ENCODE measurements at regions not wholly inside any gene's neighbourhood (a gene's known extent, or its start where the extent isn't known, plus 50 kb on each side); places are given as distances from the start of the nearest gene placed in this dataset.
"Not testable (repeated sequence)": the region's sequence is repeated elsewhere in the genome, so short reads cannot be mapped to it uniquely, and the experiment has no call there.

DNA sequence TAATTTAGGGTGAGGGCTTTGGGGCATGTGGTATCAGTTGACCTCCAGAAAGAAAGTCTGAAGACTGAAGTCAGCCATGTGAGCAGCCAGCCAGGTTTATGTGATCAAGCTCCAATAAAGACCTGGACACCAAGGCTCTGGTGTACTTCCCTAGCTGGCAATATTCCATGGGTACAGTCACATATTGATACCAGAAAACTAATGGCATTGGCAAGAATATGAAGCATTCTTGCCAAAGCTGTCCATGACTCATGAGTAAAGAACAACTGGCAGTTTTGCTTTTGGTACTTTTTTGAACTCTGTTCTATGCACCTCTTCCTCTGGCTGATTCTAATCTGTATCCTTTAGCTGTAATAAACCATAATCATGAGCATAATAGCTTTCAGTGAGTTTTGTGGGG, 415.3 kb upstream of the CAMK1G start:
- POLR2A ChIA-PET = no interaction called here

GRCh38 chr1:209171151-209171550, 412.4 kb upstream of the CAMK1G start:
- BruUV-seq (replicated peaks) = no TSS peak
- H3K9me3 ChIP-seq = no peaks in the 10 kb centered on the region
- Mint-ChIP-seq H3K4me3 (ENCODE audit: unreplicated experiment) (no peak overlapping the region), H3K27me3 (ENCODE audit: insufficient read depth, unreplicated experiment) (peaks cover 3% of the 10 kb centered on the region), H3K9me3 (ENCODE audit: unreplicated experiment) (peaks cover 11% of the 10 kb centered on the region), H3K27ac (ENCODE audit: unreplicated experiment) (no peak overlapping the region), H3K4me1 (ENCODE audit: low read depth, unreplicated experiment) (no peaks in the 10 kb centered on the region), H3K36me3 (ENCODE audit: insufficient read depth, unreplicated experiment) (peaks cover 5% of the 10 kb centered on the region)
- no peaks in the 10 kb centered on the region for H3K36me3 ChIP-seq (ENCODE audit: control insufficient read depth, insufficient read depth, low read length)
- ChIA-PET POLR2A (no interaction called here), CTCF (no interaction called here)
- TF ChIP-seq, protein P1, sequence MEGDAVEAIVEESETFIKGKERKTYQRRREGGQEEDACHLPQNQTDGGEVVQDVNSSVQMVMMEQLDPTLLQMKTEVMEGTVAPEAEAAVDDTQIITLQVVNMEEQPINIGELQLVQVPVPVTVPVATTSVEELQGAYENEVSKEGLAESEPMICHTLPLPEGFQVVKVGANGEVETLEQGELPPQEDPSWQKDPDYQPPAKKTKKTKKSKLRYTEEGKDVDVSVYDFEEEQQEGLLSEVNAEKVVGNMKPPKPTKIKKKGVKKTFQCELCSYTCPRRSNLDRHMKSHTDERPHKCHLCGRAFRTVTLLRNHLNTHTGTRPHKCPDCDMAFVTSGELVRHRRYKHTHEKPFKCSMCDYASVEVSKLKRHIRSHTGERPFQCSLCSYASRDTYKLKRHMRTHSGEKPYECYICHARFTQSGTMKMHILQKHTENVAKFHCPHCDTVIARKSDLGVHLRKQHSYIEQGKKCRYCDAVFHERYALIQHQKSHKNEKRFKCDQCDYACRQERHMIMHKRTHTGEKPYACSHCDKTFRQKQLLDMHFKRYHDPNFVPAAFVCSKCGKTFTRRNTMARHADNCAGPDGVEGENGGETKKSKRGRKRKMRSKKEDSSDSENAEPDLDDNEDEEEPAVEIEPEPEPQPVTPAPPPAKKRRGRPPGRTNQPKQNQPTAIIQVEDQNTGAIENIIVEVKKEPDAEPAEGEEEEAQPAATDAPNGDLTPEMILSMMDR (IDR thresholded peaks at IDR 0.05; ENCODE audit: insufficient read depth in 1 of 2, low read depth in 1 of 2, low read length in 1 of 2, severe bottlenecking in 1 of 2, unreplicated experiment in 1 of 2) = no peak
- no peaks in the 10 kb centered on the region for H3K27me3 ChIP-seq (replicated peaks; ENCODE audit: control insufficient read depth, insufficient read depth, low read length)
- H3K4me1 ChIP-seq = no peaks in the 10 kb centered on the region
- H3K4me3 ChIP-seq (ENCODE audit: low read depth, low read length) = no peak overlapping the region
- DNase-seq = no peak
- intact Hi-C loops (cut with micrococcal nuclease; ENCODE audit: unreplicated experiment) = no loop called here

More for the DNA sequence above, 415.3 kb upstream of the CAMK1G start:
- TF ChIP-seq, protein P1 (IDR thresholded peaks at IDR 0.05; ENCODE audit: insufficient read depth in 1 of 2, low read depth in 1 of 2, low read length in 1 of 2, severe bottlenecking in 1 of 2, unreplicated experiment in 1 of 2) = no peak
- Histone ChIP-seq H3K36me3 (ENCODE audit: control insufficient read depth, insufficient read depth, low read length) (no peaks in the 10 kb centered on the region), H3K9me3 (no peaks in the 10 kb centered on the region), H3K4me1 (no peaks in the 10 kb centered on the region), H3K27me3 (replicated peaks; ENCODE audit: control insufficient read depth, insufficient read depth, low read length) (no peaks in the 10 kb centered on the region), H3K4me3 (ENCODE audit: low read depth, low read length) (no peak overlapping the region)
- H3K4me3 Mint-ChIP-seq (ENCODE audit: unreplicated experiment) = no peak overlapping the region
- H3K9me3 Mint-ChIP-seq (ENCODE audit: unreplicated experiment) = peaks cover 22% of the 10 kb centered on the region
- no peak overlapping the region for H3K27ac Mint-ChIP-seq (ENCODE audit: unreplicated experiment)
- H3K27me3 Mint-ChIP-seq (ENCODE audit: insufficient read depth, unreplicated experiment) = no peaks in the 10 kb centered on the region
- H3K4me1 Mint-ChIP-seq (ENCODE audit: low read depth, unreplicated experiment) = no peaks in the 10 kb centered on the region
- CTCF ChIA-PET = no interaction called here
- no TSS peak for BruUV-seq (replicated peaks)
- H3K36me3 Mint-ChIP-seq (ENCODE audit: insufficient read depth, unreplicated experiment) = peaks cover 5% of the 10 kb centered on the region
- intact Hi-C loops (cut with micrococcal nuclease; ENCODE audit: unreplicated experiment) = no loop called here
- DNase-seq = no peak

DNA sequence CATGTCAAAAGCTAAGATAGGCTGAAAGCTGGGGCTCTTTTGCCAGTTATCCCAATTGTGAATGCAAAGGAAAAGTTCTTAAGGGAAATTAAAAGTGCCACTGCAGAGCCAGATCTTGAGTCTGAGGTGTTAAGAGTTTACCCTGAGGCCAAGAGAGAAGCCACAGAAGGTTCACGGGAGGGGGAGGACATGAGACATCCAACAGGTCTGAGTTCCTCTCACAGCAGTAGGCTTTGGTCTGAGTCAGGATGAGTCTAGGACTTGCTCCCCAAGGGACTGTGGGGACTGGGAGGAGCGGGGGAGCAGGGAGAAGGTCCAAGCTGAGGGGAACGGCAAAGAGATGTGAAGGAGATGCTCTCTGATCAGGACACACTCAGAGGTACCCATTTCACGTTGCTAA, 411.2 kb upstream of the CAMK1G start:
- Histone ChIP-seq H3K4me1 (no peaks in the 10 kb centered on the region), H3K4me3 (ENCODE audit: low read depth, low read length) (no peak overlapping the region), H3K36me3 (ENCODE audit: control insufficient read depth, insufficient read depth, low read length) (no peaks in the 10 kb centered on the region), H3K27me3 (replicated peaks; ENCODE audit: control insufficient read depth, insufficient read depth, low read length) (no peaks in the 10 kb centered on the region), H3K9me3 (no peaks in the 10 kb centered on the region)
- intact Hi-C loops (cut with micrococcal nuclease; ENCODE audit: unreplicated experiment) = no loop called here
- H3K4me3 Mint-ChIP-seq (ENCODE audit: unreplicated experiment) = no peak overlapping the region
- TF ChIP-seq, protein P1 (IDR thresholded peaks at IDR 0.05; ENCODE audit: insufficient read depth in 1 of 2, low read depth in 1 of 2, low read length in 1 of 2, severe bottlenecking in 1 of 2, unreplicated experiment in 1 of 2) = no peak
- CTCF ChIA-PET = no interaction called here
- H3K4me1 Mint-ChIP-seq (ENCODE audit: low read depth, unreplicated experiment) = no peaks in the 10 kb centered on the region
- POLR2A ChIA-PET = no interaction called here
- no peak for DNase-seq
- H3K27me3 Mint-ChIP-seq (ENCODE audit: insufficient read depth, unreplicated experiment) = peaks cover 3% of the 10 kb centered on the region
- H3K27ac Mint-ChIP-seq (ENCODE audit: unreplicated experiment) = no peak overlapping the region
- peaks cover 5% of the 10 kb centered on the region for H3K36me3 Mint-ChIP-seq (ENCODE audit: insufficient read depth, unreplicated experiment)
- no TSS peak for BruUV-seq (replicated peaks)
- peaks cover 7% of the 10 kb centered on the region for H3K9me3 Mint-ChIP-seq (ENCODE audit: unreplicated experiment)

DNA sequence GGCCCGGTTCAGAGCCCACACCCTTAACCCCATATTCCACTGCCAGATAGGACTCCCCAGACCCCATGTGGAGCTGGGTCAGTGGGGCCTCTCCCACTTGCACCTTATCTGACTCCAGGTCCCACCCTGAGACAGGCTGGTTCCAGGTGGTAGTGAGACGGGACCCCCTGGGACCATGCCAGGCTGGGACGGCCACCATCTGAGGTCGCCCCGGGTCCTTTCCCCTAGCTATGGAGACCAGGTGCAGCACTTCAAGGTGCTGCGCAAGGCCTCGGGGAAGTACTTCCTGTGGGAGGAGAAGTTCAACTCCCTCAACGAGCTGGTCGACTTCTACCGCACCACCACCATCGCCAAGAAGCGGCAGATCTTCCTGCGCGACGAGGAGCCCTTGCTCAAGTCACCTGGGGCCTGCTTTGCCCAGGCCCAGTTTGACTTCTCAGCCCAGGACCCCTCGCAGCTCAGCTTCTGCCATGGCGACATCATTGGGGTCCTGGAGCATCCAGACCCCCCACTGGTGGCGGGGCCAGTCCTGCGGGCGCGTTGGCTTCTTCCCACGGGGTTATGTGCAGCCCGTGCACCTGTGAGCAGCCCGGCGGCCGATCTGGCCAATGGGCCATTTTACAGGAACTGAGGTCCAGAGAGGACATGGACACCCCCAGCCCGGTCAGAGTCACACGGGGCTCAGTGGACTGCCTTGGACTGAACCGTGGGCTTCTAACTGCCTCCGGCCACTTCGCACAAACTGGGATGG, 410.5 kb upstream of the CAMK1G start:
- H3K4me1 ChIP-seq; H3K4me3 ChIP-seq (ENCODE audit: low read depth, low read length); BruUV-seq (replicated peaks); CTCF ChIA-PET; H3K36me3 Mint-ChIP-seq (ENCODE audit: insufficient read depth, unreplicated experiment); H3K27me3 Mint-ChIP-seq (ENCODE audit: insufficient read depth, unreplicated experiment); H3K4me3 Mint-ChIP-seq (ENCODE audit: unreplicated experiment); H3K27me3 ChIP-seq (replicated peaks; ENCODE audit: control insufficient read depth, insufficient read depth, low read length); H3K36me3 ChIP-seq (ENCODE audit: control insufficient read depth, insufficient read depth, low read length); H3K9me3 Mint-ChIP-seq (ENCODE audit: unreplicated experiment); DNase-seq; POLR2A ChIA-PET; H3K9me3 ChIP-seq; H3K27ac Mint-ChIP-seq (ENCODE audit: unreplicated experiment); intact Hi-C loops (cut with micrococcal nuclease; ENCODE audit: unreplicated experiment); H3K4me1 Mint-ChIP-seq (ENCODE audit: low read depth, unreplicated experiment): not testable (repeated sequence)

- intact Hi-C loops (cut with micrococcal nuclease; ENCODE audit: unreplicated experiment); H3K9me3 ChIP-seq; H3K36me3 Mint-ChIP-seq (ENCODE audit: insufficient read depth, unreplicated experiment): not testable (repeated sequence)
These were observed 409.7 kb upstream of the CAMK1G start for GRCh38 chr1:209173796-209174195.

More at GRCh38 chr1:209173796-209174195, 409.7 kb upstream of the CAMK1G start:
- H3K4me1 Mint-ChIP-seq (ENCODE audit: low read depth, unreplicated experiment); H3K27me3 Mint-ChIP-seq (ENCODE audit: insufficient read depth, unreplicated experiment); DNase-seq; H3K27me3 ChIP-seq (replicated peaks; ENCODE audit: control insufficient read depth, insufficient read depth, low read length); BruUV-seq (replicated peaks); H3K4me3 ChIP-seq (ENCODE audit: low read depth, low read length); CTCF ChIA-PET; H3K4me3 Mint-ChIP-seq (ENCODE audit: unreplicated experiment); H3K36me3 ChIP-seq (ENCODE audit: control insufficient read depth, insufficient read depth, low read length); H3K4me1 ChIP-seq; POLR2A ChIA-PET; H3K9me3 Mint-ChIP-seq (ENCODE audit: unreplicated experiment); H3K27ac Mint-ChIP-seq (ENCODE audit: unreplicated experiment): not testable (repeated sequence)

Measured in Caco-2 (cell line).